ENCODE measurements at regions not wholly inside any gene's neighbourhood (a gene's known extent, or its start where the extent isn't known, plus 50 kb on each side); places are given as distances from the start of the nearest gene placed in this dataset.

- TF ChIP-seq NEUROD1 (IDR thresholded peaks at IDR 0.05; ENCODE audit: borderline replicate concordance, low read depth, low read length, partially characterized antibody) (no peak), CTCF (IDR thresholded peaks at IDR 0.05 in 2 of 3, conservative IDR thresholded peaks at IDR 0.05 in 1 of 3; ENCODE audit: insufficient read depth in 2 of 3, low read depth in 1 of 3, low read length in 3 of 3) (no peak), ZBTB49 (CRISPR knock-in tag; IDR thresholded peaks at IDR 0.05; ENCODE audit: borderline replicate concordance) (no peak), SIRT6 (IDR thresholded peaks at IDR 0.05; ENCODE audit: low read depth, low read length) (no peak)
Observed at GRCh38 chr7:15954671-15955354, 268.3 kb upstream of the MEOX2 start.
